ENCODE measurements at regions not wholly inside any gene's neighbourhood (a gene's known extent, or its start where the extent isn't known, plus 50 kb on each side); places are given as distances from the start of the nearest gene placed in this dataset.

DNA sequence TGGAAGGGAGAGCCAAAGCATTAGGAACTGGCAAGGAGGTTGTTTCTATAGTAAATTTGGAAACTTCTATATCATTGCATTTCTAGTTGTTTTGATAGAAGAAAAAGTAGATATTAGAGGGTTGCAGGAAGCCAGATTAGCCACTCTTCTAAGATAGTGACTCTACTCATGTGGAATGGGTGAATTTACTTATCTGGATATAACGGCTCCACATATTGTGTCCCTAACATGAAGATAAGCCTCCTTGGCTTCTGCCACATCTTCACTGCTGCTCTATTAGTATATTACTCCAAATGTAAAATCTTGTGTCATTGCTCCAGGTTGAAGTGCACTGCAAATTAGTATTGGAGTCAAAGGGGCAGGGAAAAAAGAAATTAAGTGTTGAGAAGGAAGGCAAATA lies 283.3 kb downstream of the CASP12 start:
- no CpG with 5 or more reads among the region's 1 CpG for WGBS (ENCODE audit: extremely low coverage, insufficient coverage, insufficient read length)

DNA sequence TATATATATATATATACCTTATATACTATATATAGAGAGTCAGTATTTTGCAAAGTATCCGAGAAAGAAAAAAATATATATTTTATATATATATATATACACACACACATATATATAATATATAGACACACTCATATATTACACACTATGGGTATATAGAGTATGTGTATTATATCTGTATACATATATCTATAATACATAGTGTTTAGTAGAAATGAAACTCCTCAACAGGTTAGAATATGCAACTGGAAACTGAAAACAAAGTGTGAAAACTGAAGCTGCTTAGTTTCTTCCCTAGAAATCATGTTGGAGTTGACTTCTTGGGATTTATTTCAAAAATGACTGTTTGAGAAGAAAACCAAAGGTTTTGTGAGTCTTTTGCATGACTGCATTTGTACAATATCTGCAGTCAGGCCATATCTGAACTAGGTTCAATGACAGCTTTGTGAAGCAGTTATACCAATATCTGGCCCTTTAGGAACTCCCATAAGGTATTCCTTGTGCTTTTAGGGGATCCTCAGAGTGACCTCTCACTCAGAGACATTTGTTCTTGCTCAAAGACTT lies 284.1 kb downstream of the CASP12 start:
- WGBS (ENCODE audit: extremely low coverage, insufficient coverage, insufficient read length) = no CpG with 5 or more reads among the region's 1 CpG
- Histone ChIP-seq H2AFZ (ENCODE audit: insufficient read depth, low read length, poor library complexity) (no peak overlapping the region), H3K36me3 (ENCODE audit: control insufficient read depth in 1 of 2, insufficient read depth in 2 of 2, low read length in 2 of 2) (no peaks in the 10 kb centered on the region), H3K23ac (ENCODE audit: low read length) (no peak overlapping the region), H2AK5ac (ENCODE audit: low read length) (no peak overlapping the region), H3K9me3 (ENCODE audit: insufficient read depth, low read depth, low read length) (no peaks in the 10 kb centered on the region), H3K4me1 (ENCODE audit: control insufficient read depth in 1 of 2, insufficient read depth in 2 of 2, low read length in 2 of 2) (no peaks in the 10 kb centered on the region), H2BK12ac (ENCODE audit: low read length) (no peak overlapping the region), H3K14ac (ENCODE audit: low read length) (no peak overlapping the region), H4K91ac (ENCODE audit: low read depth, low read length) (no peak overlapping the region), H2BK120ac (ENCODE audit: insufficient read depth, low read length, poor library complexity) (no peak overlapping the region), H4K12ac (ENCODE audit: low read depth, low read length) (no peak overlapping the region), H3K27ac (ENCODE audit: low read depth, low read length) (no peak overlapping the region), H3K79me1 (ENCODE audit: low read length) (no peaks in the 10 kb centered on the region), H3K4me3 (ENCODE audit: low read depth, low read length) (no peak overlapping the region), H3K4ac (ENCODE audit: low read depth, low read length) (no peak overlapping the region), H3K79me2 (ENCODE audit: control insufficient read depth, insufficient read depth, low read length, poor library complexity) (no peaks in the 10 kb centered on the region), H3K27me3 (ENCODE audit: insufficient read depth, low read length) (no peaks in the 10 kb centered on the region), H2BK5ac (ENCODE audit: low read depth, low read length, poor library complexity) (no peak overlapping the region), H3K9ac (ENCODE audit: low read length) (no peak overlapping the region), H3K4me2 (ENCODE audit: low read length) (no peak overlapping the region), H3K18ac (ENCODE audit: low read length) (no peak overlapping the region), H4K8ac (ENCODE audit: low read depth, low read length) (no peak overlapping the region)
- no peak for DNase-seq

More for the DNA sequence above, 283.3 kb downstream of the CASP12 start:
- Histone ChIP-seq H3K23ac (ENCODE audit: low read length) (no peak overlapping the region), H3K18ac (ENCODE audit: low read length) (no peak overlapping the region), H2AFZ (ENCODE audit: insufficient read depth, low read length, poor library complexity) (no peak overlapping the region), H2BK12ac (ENCODE audit: low read length) (no peak overlapping the region), H3K9me3 (ENCODE audit: insufficient read depth, low read depth, low read length) (no peaks in the 10 kb centered on the region), H3K4ac (ENCODE audit: low read depth, low read length) (no peak overlapping the region), H4K8ac (ENCODE audit: low read depth, low read length) (no peak overlapping the region), H2BK120ac (ENCODE audit: insufficient read depth, low read length, poor library complexity) (no peak overlapping the region), H4K91ac (ENCODE audit: low read depth, low read length) (no peak overlapping the region), H3K79me2 (ENCODE audit: control insufficient read depth, insufficient read depth, low read length, poor library complexity) (no peaks in the 10 kb centered on the region), H3K14ac (ENCODE audit: low read length) (no peak overlapping the region), H3K4me1 (ENCODE audit: control insufficient read depth in 1 of 2, insufficient read depth in 2 of 2, low read length in 2 of 2) (no peaks in the 10 kb centered on the region), H3K27ac (ENCODE audit: low read depth, low read length) (no peak overlapping the region), H3K4me3 (ENCODE audit: low read depth, low read length) (no peak overlapping the region), H4K12ac (ENCODE audit: low read depth, low read length) (no peak overlapping the region), H3K4me2 (ENCODE audit: low read length) (no peak overlapping the region), H2BK5ac (ENCODE audit: low read depth, low read length, poor library complexity) (no peak overlapping the region), H3K36me3 (ENCODE audit: control insufficient read depth in 1 of 2, insufficient read depth in 2 of 2, low read length in 2 of 2) (no peaks in the 10 kb centered on the region), H2AK5ac (ENCODE audit: low read length) (no peak overlapping the region), H3K27me3 (ENCODE audit: insufficient read depth, low read length) (no peaks in the 10 kb centered on the region), H3K9ac (ENCODE audit: low read length) (no peak overlapping the region), H3K79me1 (ENCODE audit: low read length) (no peaks in the 10 kb centered on the region)
- DNase-seq = no peak

DNA sequence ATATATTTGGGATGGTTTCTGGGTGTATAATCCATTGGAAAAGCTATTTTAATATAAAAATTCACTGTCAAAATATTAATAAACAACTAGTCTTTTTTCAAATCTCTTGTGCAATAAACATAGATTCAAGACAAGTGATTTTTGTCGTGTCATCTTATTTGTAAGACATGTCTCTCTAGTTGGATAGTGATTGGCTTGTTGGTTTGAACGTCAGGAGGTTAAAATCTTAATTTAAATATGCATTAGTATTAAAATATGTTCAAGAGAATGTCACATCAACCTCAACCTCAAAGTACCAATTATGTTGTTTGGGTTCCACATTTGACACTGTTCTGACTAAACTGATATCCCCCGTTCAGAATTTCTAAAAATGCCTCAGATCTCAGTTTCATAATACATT lies 287.6 kb downstream of the CASP12 start:
- WGBS (ENCODE audit: extremely low coverage, insufficient coverage, insufficient read length) = no CpG with 5 or more reads among the region's 3 CpGs
- no peak overlapping the region for H2AK5ac ChIP-seq (ENCODE audit: low read length)
- no peak overlapping the region for H3K4me3 ChIP-seq (ENCODE audit: low read depth, low read length)
- no peak overlapping the region for H3K4me2 ChIP-seq (ENCODE audit: low read length)
- H4K12ac ChIP-seq (ENCODE audit: low read depth, low read length) = no peak overlapping the region
- no peak overlapping the region for H4K91ac ChIP-seq (ENCODE audit: low read depth, low read length)
- no peaks in the 10 kb centered on the region for H3K9me3 ChIP-seq (ENCODE audit: insufficient read depth, low read depth, low read length)
- no peaks in the 10 kb centered on the region for H3K79me2 ChIP-seq (ENCODE audit: control insufficient read depth, insufficient read depth, low read length, poor library complexity)
- no peaks in the 10 kb centered on the region for H3K79me1 ChIP-seq (ENCODE audit: low read length)
- H3K36me3 ChIP-seq (ENCODE audit: control insufficient read depth in 1 of 2, insufficient read depth in 2 of 2, low read length in 2 of 2) = no peaks in the 10 kb centered on the region
- H4K8ac ChIP-seq (ENCODE audit: low read depth, low read length) = no peak overlapping the region
- no peak overlapping the region for H3K4ac ChIP-seq (ENCODE audit: low read depth, low read length)
- no peak overlapping the region for H2AFZ ChIP-seq (ENCODE audit: insufficient read depth, low read length, poor library complexity)
- no peak for DNase-seq
- H3K27me3 ChIP-seq (ENCODE audit: insufficient read depth, low read length) = no peaks in the 10 kb centered on the region
- no peak overlapping the region for H3K9ac ChIP-seq (ENCODE audit: low read length)
- no peaks in the 10 kb centered on the region for H3K4me1 ChIP-seq (ENCODE audit: control insufficient read depth in 1 of 2, insufficient read depth in 2 of 2, low read length in 2 of 2)
- no peak overlapping the region for H3K14ac ChIP-seq (ENCODE audit: low read length)
- H3K18ac ChIP-seq (ENCODE audit: low read length) = no peak overlapping the region
- H2BK120ac ChIP-seq (ENCODE audit: insufficient read depth, low read length, poor library complexity) = no peak overlapping the region
- no peak overlapping the region for H2BK5ac ChIP-seq (ENCODE audit: low read depth, low read length, poor library complexity)
- no peak overlapping the region for H3K23ac ChIP-seq (ENCODE audit: low read length)
- no peak overlapping the region for H3K27ac ChIP-seq (ENCODE audit: low read depth, low read length)
- H2BK12ac ChIP-seq (ENCODE audit: low read length) = no peak overlapping the region

DNA sequence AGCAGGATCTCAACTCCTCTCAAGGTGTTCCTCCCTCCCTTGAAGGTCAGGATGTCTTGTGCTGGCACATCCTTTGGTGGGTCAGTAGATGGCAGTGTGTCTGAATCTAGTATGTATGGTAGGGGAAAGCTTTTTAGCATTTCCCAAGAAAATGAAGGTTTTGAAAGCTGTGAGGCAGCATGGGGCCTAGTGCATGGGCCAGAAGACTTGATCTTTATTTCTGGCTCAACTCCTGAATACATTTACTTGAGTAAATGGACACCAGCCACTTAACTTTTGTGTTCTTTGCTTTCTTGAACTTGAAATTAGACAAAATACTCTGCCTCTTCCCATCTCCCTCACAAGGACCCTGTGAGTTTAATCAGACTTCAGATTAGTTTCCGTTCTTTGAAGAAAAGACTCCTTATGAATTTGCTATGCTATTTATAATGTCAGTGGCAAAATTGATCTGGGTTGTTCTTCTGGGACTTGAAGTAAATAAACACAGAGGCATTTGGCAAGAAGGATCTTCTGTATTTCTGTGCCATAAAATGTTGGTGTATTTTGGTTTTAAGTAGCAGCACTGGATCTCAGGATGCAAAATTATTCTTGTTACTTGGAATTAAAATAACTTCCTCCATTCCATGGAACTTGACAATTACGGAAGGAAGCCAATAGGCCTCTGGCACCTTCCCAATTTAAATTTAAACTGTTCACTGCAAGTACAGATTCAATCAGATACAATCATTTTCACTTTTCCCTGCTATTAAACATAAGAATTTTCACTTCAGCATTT lies 288.8 kb downstream of the CASP12 start:
- WGBS (ENCODE audit: extremely low coverage, insufficient coverage, insufficient read length) = no CpG with 5 or more reads among the region's 2 CpGs
- no peak overlapping the region for H3K14ac ChIP-seq (ENCODE audit: low read length)

More for the DNA sequence above, 288.8 kb downstream of the CASP12 start:
- no peak overlapping the region for H2BK5ac ChIP-seq (ENCODE audit: low read depth, low read length, poor library complexity)
- H3K4ac ChIP-seq (ENCODE audit: low read depth, low read length) = no peak overlapping the region
- no peak overlapping the region for H4K12ac ChIP-seq (ENCODE audit: low read depth, low read length)
- no peak overlapping the region for H2BK12ac ChIP-seq (ENCODE audit: low read length)
- H3K18ac ChIP-seq (ENCODE audit: low read length) = no peak overlapping the region
- no peak overlapping the region for H4K91ac ChIP-seq (ENCODE audit: low read depth, low read length)
- no peak overlapping the region for H4K8ac ChIP-seq (ENCODE audit: low read depth, low read length)
- H3K9me3 ChIP-seq (ENCODE audit: insufficient read depth, low read depth, low read length) = no peaks in the 10 kb centered on the region
- peak; percentile 12 to 50 for DNase-seq
- no peak overlapping the region for H3K27ac ChIP-seq (ENCODE audit: low read depth, low read length)
- H2BK120ac ChIP-seq (ENCODE audit: insufficient read depth, low read length, poor library complexity) = no peak overlapping the region
- H3K23ac ChIP-seq (ENCODE audit: low read length) = no peak overlapping the region
- no peaks in the 10 kb centered on the region for H3K79me2 ChIP-seq (ENCODE audit: control insufficient read depth, insufficient read depth, low read length, poor library complexity)
- H3K4me1 ChIP-seq (ENCODE audit: control insufficient read depth in 1 of 2, insufficient read depth in 2 of 2, low read length in 2 of 2) = no peaks in the 10 kb centered on the region
- no peak overlapping the region for H3K4me2 ChIP-seq (ENCODE audit: low read length)
- no peak overlapping the region for H2AK5ac ChIP-seq (ENCODE audit: low read length)
- no peak overlapping the region for H3K9ac ChIP-seq (ENCODE audit: low read length)
- no peaks in the 10 kb centered on the region for H3K36me3 ChIP-seq (ENCODE audit: control insufficient read depth in 1 of 2, insufficient read depth in 2 of 2, low read length in 2 of 2)
- no peaks in the 10 kb centered on the region for H3K79me1 ChIP-seq (ENCODE audit: low read length)
- H3K4me3 ChIP-seq (ENCODE audit: low read depth, low read length) = no peak overlapping the region
- H3K27me3 ChIP-seq (ENCODE audit: insufficient read depth, low read length) = no peaks in the 10 kb centered on the region
- no peak overlapping the region for H2AFZ ChIP-seq (ENCODE audit: insufficient read depth, low read length, poor library complexity)

All from trophoblast cell (in vitro differentiated cells and primary cell).